Trophoblast cell (in vitro differentiated cells and primary cell): ENCODE measurements at regions not wholly inside any gene's neighbourhood (a gene's known extent, or its start where the extent isn't known, plus 50 kb on each side); places are given as distances from the start of the nearest gene placed in this dataset.
"Not testable (repeated sequence)": the region's sequence is repeated elsewhere in the genome, so short reads cannot be mapped to it uniquely, and the experiment has no call there.

ENCODE experiments used
- DNase-seq, 2 donors: peaks; one replicate each; pipeline ENCODE4 v3.0.0-alpha.2; 2016
- H2AFZ ChIP-seq: 2 replicates; pipeline ENCODE4 v1.6.1; 2013; ENCODE audit warnings: low read length, moderate library complexity, mild to moderate bottlenecking; ENCODE audit not compliant: insufficient read depth, poor library complexity
- H2AK5ac ChIP-seq: 2 replicates; pipeline ENCODE4 v1.6.1; 2013; ENCODE audit warnings: mild to moderate bottlenecking, low read length
- H2BK120ac ChIP-seq: 2 replicates; pipeline ENCODE4 v1.6.1; 2013; ENCODE audit warnings: low read length, mild to moderate bottlenecking, moderate library complexity; ENCODE audit not compliant: insufficient read depth, poor library complexity
- H2BK12ac ChIP-seq: 2 replicates; pipeline ENCODE4 v1.6.1; 2013; ENCODE audit warnings: mild to moderate bottlenecking, low read length, moderate library complexity
- H2BK5ac ChIP-seq: 2 replicates; pipeline ENCODE4 v1.6.1; 2013; ENCODE audit warnings: low read length, low read depth, moderate library complexity, mild to moderate bottlenecking; ENCODE audit not compliant: poor library complexity
- H3K14ac ChIP-seq: 2 replicates; pipeline ENCODE4 v1.6.1; 2013; ENCODE audit warnings: mild to moderate bottlenecking, low read length
- H3K18ac ChIP-seq: 2 replicates; pipeline ENCODE4 v1.6.1; 2013; ENCODE audit warnings: mild to moderate bottlenecking, low read length
- H3K23ac ChIP-seq: 2 replicates; pipeline ENCODE4 v1.6.1; 2013; ENCODE audit warnings: low read length
- H3K27ac ChIP-seq: 2 replicates; pipeline ENCODE4 v1.5.1; 2013; ENCODE audit warnings: low read depth, mild to moderate bottlenecking, inconsistent platforms, low read length, moderate library complexity
- H3K27me3 ChIP-seq: 2 replicates; pipeline ENCODE4 v1.6.1; 2013; ENCODE audit warnings: inconsistent platforms, mild to moderate bottlenecking, low read length, moderate library complexity; ENCODE audit not compliant: insufficient read depth
- H3K36me3 ChIP-seq, 2 experiments: 1 replicate in 1 of 2; 2 replicates in 1 of 2; pipeline ENCODE4 v1.6.1; 2013; ENCODE audit warnings: low read length in 2 of 2, mild to moderate bottlenecking in 2 of 2, moderate library complexity in 1 of 2; ENCODE audit not compliant: insufficient read depth in 2 of 2, control insufficient read depth in 1 of 2
- H3K4ac ChIP-seq: 2 replicates; pipeline ENCODE4 v1.6.1; 2013; ENCODE audit warnings: low read depth, mild to moderate bottlenecking, low read length, moderate library complexity
- H3K4me1 ChIP-seq, 2 experiments: 1 replicate in 1 of 2; 2 replicates in 1 of 2; pipeline ENCODE4 v1.6.1; 2013; ENCODE audit warnings: low read length in 2 of 2, mild to moderate bottlenecking in 2 of 2, moderate library complexity in 1 of 2; ENCODE audit not compliant: insufficient read depth in 2 of 2, control insufficient read depth in 1 of 2
- H3K4me2 ChIP-seq: 2 replicates; pipeline ENCODE4 v1.6.1; 2013; ENCODE audit warnings: inconsistent platforms, mild to moderate bottlenecking, low read length, moderate library complexity
- H3K4me3 ChIP-seq: 2 replicates; pipeline ENCODE4 v1.5.1; 2013; ENCODE audit warnings: mild to moderate bottlenecking, low read depth, low read length, inconsistent platforms
- H3K79me1 ChIP-seq: one replicate; pipeline ENCODE4 v1.6.1; 2013; ENCODE audit warnings: low read length
- H3K79me2 ChIP-seq: 2 replicates; pipeline ENCODE4 v1.6.1; 2013; ENCODE audit warnings: low read length, mild to moderate bottlenecking; ENCODE audit not compliant: control insufficient read depth, insufficient read depth, poor library complexity
- H3K9ac ChIP-seq: 2 replicates; pipeline ENCODE4 v1.6.1; 2013; ENCODE audit warnings: mild to moderate bottlenecking, low read length
- H3K9me3 ChIP-seq: 2 replicates; pipeline ENCODE4 v1.6.1; 2013; ENCODE audit warnings: low read depth, mild to moderate bottlenecking, control low read depth, inconsistent platforms, low read length; ENCODE audit not compliant: insufficient read depth
- H4K12ac ChIP-seq: 2 replicates; pipeline ENCODE4 v1.6.1; 2013; ENCODE audit warnings: low read depth, mild to moderate bottlenecking, low read length, moderate library complexity
- H4K8ac ChIP-seq: 2 replicates; pipeline ENCODE4 v1.6.1; 2013; ENCODE audit warnings: low read depth, mild to moderate bottlenecking, low read length, moderate library complexity
- H4K91ac ChIP-seq: one replicate; pipeline ENCODE4 v1.6.1; 2013; ENCODE audit warnings: low read depth, mild to moderate bottlenecking, low read length, moderate library complexity
- WGBS: extraction: QIAGEN DNeasy Blood & Tissue Kit; methylation state at CpG from one replicate; pipeline ENCODE4 v1.1.7; 2013; ENCODE audit warnings: missing lambda C conversion rate; ENCODE audit not compliant: insufficient read length, insufficient coverage; ENCODE audit errors: extremely low coverage; 5-methylcytosine and 5-hydroxymethylcytosine counted together

- Histone ChIP-seq H3K4me2 (no peak overlapping the region), H4K91ac (no peak overlapping the region), H2AFZ (no peak overlapping the region), H3K9ac (no peak overlapping the region), H2BK5ac (no peak overlapping the region), H2BK120ac (no peak overlapping the region), H3K27ac (no peak overlapping the region), H4K12ac (no peak overlapping the region), H3K4me3 (no peak overlapping the region), H2BK12ac (no peak overlapping the region), H3K27me3 (no peaks in the 10 kb centered on the region), H4K8ac (no peak overlapping the region), H3K14ac (no peak overlapping the region), H3K79me2 (no peaks in the 10 kb centered on the region), H3K18ac (no peak overlapping the region), H3K4ac (no peak overlapping the region), H2AK5ac (no peak overlapping the region), H3K4me1 (no peaks in the 10 kb centered on the region), H3K79me1 (no peaks in the 10 kb centered on the region), H3K36me3 (no peaks in the 10 kb centered on the region), H3K23ac (no peak overlapping the region), H3K9me3 (no peaks in the 10 kb centered on the region)
- peak in 1 of 2 donors; percentile 48 for DNase-seq
- no CpG with 5 or more reads among the region's 1 CpG for WGBS
These were observed 1262.9 kb downstream of the SUCLG1 start for GRCh38 chr2:83196225-83196624.

- no CpG with 5 or more reads among the region's 2 CpGs for WGBS
- no peaks in the 10 kb centered on the region for H3K9me3 ChIP-seq
- H4K91ac ChIP-seq: no peak overlapping the region
- DNase-seq: peak in 1 of 2 donors; percentile 66
- no peak overlapping the region for H3K9ac ChIP-seq
- no peaks in the 10 kb centered on the region for H3K4me1 ChIP-seq
- H3K27me3 ChIP-seq: no peaks in the 10 kb centered on the region
- H3K4me2 ChIP-seq: no peak overlapping the region
- H2BK120ac ChIP-seq: no peak overlapping the region
- no peak overlapping the region for H2BK5ac ChIP-seq
- H3K36me3 ChIP-seq: no peaks in the 10 kb centered on the region
- no peaks in the 10 kb centered on the region for H3K79me2 ChIP-seq
- no peak overlapping the region for H4K12ac ChIP-seq
- H3K14ac ChIP-seq: no peak overlapping the region
- no peak overlapping the region for H2BK12ac ChIP-seq
- no peaks in the 10 kb centered on the region for H3K79me1 ChIP-seq
- H3K18ac ChIP-seq: no peak overlapping the region
- H2AK5ac ChIP-seq: no peak overlapping the region
- H2AFZ ChIP-seq: no peak overlapping the region
- H4K8ac ChIP-seq: no peak overlapping the region
- no peak overlapping the region for H3K4ac ChIP-seq
- H3K23ac ChIP-seq: no peak overlapping the region
- H3K27ac ChIP-seq: no peak overlapping the region
- H3K4me3 ChIP-seq: no peak overlapping the region
These were observed 1267.8 kb downstream of the SUCLG1 start for GRCh38 chr2:83191316-83191715.

- no peak overlapping the region for H2AK5ac ChIP-seq
- H4K12ac ChIP-seq: no peak overlapping the region
- no peak overlapping the region for H3K27ac ChIP-seq
- no peak overlapping the region for H3K4ac ChIP-seq
- no peak overlapping the region for H4K8ac ChIP-seq
- no peak overlapping the region for H3K9ac ChIP-seq
- DNase-seq: peak in 1 of 2 donors; percentile 22
- no peaks in the 10 kb centered on the region for H3K79me2 ChIP-seq
- H3K18ac ChIP-seq: no peak overlapping the region
- no CpG with 5 or more reads among the region's 8 CpGs for WGBS
- no peaks in the 10 kb centered on the region for H3K4me1 ChIP-seq
- no peaks in the 10 kb centered on the region for H3K36me3 ChIP-seq
- no peak overlapping the region for H2BK5ac ChIP-seq
- no peak overlapping the region for H2AFZ ChIP-seq
- H3K4me2 ChIP-seq: no peak overlapping the region
- H3K23ac ChIP-seq: no peak overlapping the region
- H4K91ac ChIP-seq: no peak overlapping the region
- no peak overlapping the region for H2BK12ac ChIP-seq
- no peaks in the 10 kb centered on the region for H3K9me3 ChIP-seq
- H3K27me3 ChIP-seq: no peaks in the 10 kb centered on the region
- no peak overlapping the region for H3K14ac ChIP-seq
- H2BK120ac ChIP-seq: no peak overlapping the region
- no peak overlapping the region for H3K4me3 ChIP-seq
- no peaks in the 10 kb centered on the region for H3K79me1 ChIP-seq
These were observed 1272.8 kb downstream of the SUCLG1 start for GRCh38 chr2:83186105-83186760.

GRCh38 chr2:83180862-83181530, 1278.1 kb downstream of the SUCLG1 start:
- not testable (repeated sequence) for H3K14ac ChIP-seq, H3K9me3 ChIP-seq, H3K4ac ChIP-seq, H3K4me3 ChIP-seq, H3K27me3 ChIP-seq, H2AFZ ChIP-seq, H4K8ac ChIP-seq, H3K4me1 ChIP-seq, H2BK120ac ChIP-seq, H3K36me3 ChIP-seq, H4K12ac ChIP-seq, H2AK5ac ChIP-seq, H3K79me1 ChIP-seq, H3K27ac ChIP-seq, H3K18ac ChIP-seq, H3K9ac ChIP-seq, H3K4me2 ChIP-seq, H3K79me2 ChIP-seq, H4K91ac ChIP-seq, H2BK5ac ChIP-seq, H3K23ac ChIP-seq, DNase-seq, H2BK12ac ChIP-seq
- WGBS: no CpG with 5 or more reads among the region's 34 CpGs
